WTC11 (cell line): ENCODE measurements at regions not wholly inside any gene's neighbourhood (a gene's known extent, or its start where the extent isn't known, plus 50 kb on each side); places are given as distances from the start of the nearest gene placed in this dataset.

Experiments used
- ATAC-seq: fragments of 200-7000 bp; cut with Tn5 transposase; 2 replicates; pipeline ENCODE4 v1.10.0; 2021; ENCODE audit warnings: mild to moderate bottlenecking, moderate library complexity
- CTCF ChIA-PET: fragments of 300-600 bp; sonication (Branson Sonifier 250); formaldehyde crosslinking; loops from one replicate; lab custom pipeline; 2021; ENCODE audit warnings: antibody characterized with exemption; lab: Charles Lee
- POLR2A ChIA-PET: fragments of 350-600 bp; sonication (Branson Sonifier 250); formaldehyde crosslinking; loops from one replicate; lab custom pipeline; 2021; ENCODE audit warnings: antibody characterized with exemption; lab: Charles Lee
- DNase-seq: peaks from one replicate; pipeline ENCODE4 v3.0.0; 2021; ENCODE audit warnings: low spot score
- H3K27ac Mint-ChIP-seq: 2 replicates; pipeline ENCODE4 v1.8.0; 2021; ENCODE audit warnings: mixed read lengths
- H3K27me3 Mint-ChIP-seq: 2 replicates; pipeline ENCODE4 v1.8.0; 2021; ENCODE audit warnings: low read depth, mild to moderate bottlenecking, moderate library complexity, mixed read lengths
- H3K36me3 Mint-ChIP-seq: 2 replicates; pipeline ENCODE4 v1.8.0; 2021; ENCODE audit warnings: mixed read lengths
- H3K4me1 Mint-ChIP-seq: 2 replicates; pipeline ENCODE4 v1.8.0; 2022; ENCODE audit warnings: mixed read lengths
- H3K4me3 Mint-ChIP-seq: 2 replicates; pipeline ENCODE4 v1.8.0; 2021; ENCODE audit warnings: mild to moderate bottlenecking, moderate library complexity, mixed read lengths
- H3K9me3 Mint-ChIP-seq: 2 replicates; pipeline ENCODE4 v1.8.0; 2021; ENCODE audit warnings: mixed read lengths
- AFF4 ChIP-seq: sonication (generic); formaldehyde crosslinking; IDR thresholded peaks from 2 replicates; pipeline ENCODE4 v1.8.1; 2023; ENCODE audit warnings: mild to moderate bottlenecking, missing genetic modification reagents, borderline replicate concordance
- ATF6 ChIP-seq: sonication (generic); formaldehyde crosslinking; IDR thresholded peaks from 2 replicates; pipeline ENCODE4 v1.8.1; 2023; ENCODE audit warnings: mild to moderate bottlenecking, missing genetic modification reagents
- CDX4 ChIP-seq: fragments of 250-450 bp; sonication (Bioruptor Pico); IDR thresholded peaks from 2 replicates; pipeline ENCODE4 v1.9.0; 2021; ENCODE audit warnings: moderate library complexity, mild to moderate bottlenecking, inconsistent platforms, borderline replicate concordance
- CREM ChIP-seq: sonication (generic); formaldehyde crosslinking; IDR thresholded peaks from 2 replicates; pipeline ENCODE4 v1.8.1; 2022; ENCODE audit warnings: mild to moderate bottlenecking, missing genetic modification reagents, moderate library complexity
- E2F1 ChIP-seq: sonication (generic); formaldehyde crosslinking; IDR thresholded peaks from 2 replicates; pipeline ENCODE4 v1.8.0; 2022; ENCODE audit warnings: mild to moderate bottlenecking, missing genetic modification reagents
- ELF4 ChIP-seq: sonication (generic); formaldehyde crosslinking; IDR thresholded peaks from 2 replicates; pipeline ENCODE4 v1.8.1; 2022; ENCODE audit warnings: low read depth, mild to moderate bottlenecking, moderate library complexity, missing genetic modification reagents
- ESRRA ChIP-seq: sonication (generic); formaldehyde crosslinking; IDR thresholded peaks from 2 replicates; pipeline ENCODE4 v1.8.1; 2022; ENCODE audit warnings: mild to moderate bottlenecking, missing genetic modification reagents, borderline replicate concordance
- HMGXB4 ChIP-seq: sonication (generic); formaldehyde crosslinking; IDR thresholded peaks from 2 replicates; pipeline ENCODE4 v1.8.1; 2023; ENCODE audit warnings: mild to moderate bottlenecking, moderate library complexity, missing genetic modification reagents
- IRF2 ChIP-seq: sonication (generic); formaldehyde crosslinking; IDR thresholded peaks from 2 replicates; pipeline ENCODE4 v1.8.0; 2022; ENCODE audit warnings: low read depth, missing genetic modification reagents, borderline replicate concordance
- JUN ChIP-seq: sonication (generic); formaldehyde crosslinking; IDR thresholded peaks from 2 replicates; pipeline ENCODE4 v1.8.0; 2023; ENCODE audit warnings: mild to moderate bottlenecking, missing genetic modification reagents
- MXD4 ChIP-seq: fragments of 250-450 bp; sonication (Bioruptor Pico); IDR thresholded peaks from 2 replicates; pipeline ENCODE4 v1.8.0; 2021; ENCODE audit warnings: mild to moderate bottlenecking, moderate library complexity, borderline replicate concordance
- NR1H2 ChIP-seq: sonication (generic); formaldehyde crosslinking; IDR thresholded peaks from 2 replicates; pipeline ENCODE4 v1.9.0; 2021; ENCODE audit warnings: mild to moderate bottlenecking, moderate library complexity, missing genetic modification reagents
- PREB ChIP-seq: sonication (generic); formaldehyde crosslinking; IDR thresholded peaks from 2 replicates; pipeline ENCODE4 v1.8.1; 2022; ENCODE audit warnings: mild to moderate bottlenecking, missing genetic modification reagents, moderate library complexity, borderline replicate concordance
- SP1 ChIP-seq: sonication (generic); formaldehyde crosslinking; conservative IDR thresholded peaks from 2 replicates; pipeline ENCODE4 v1.8.1; 2022; ENCODE audit warnings: missing genetic modification reagents
- ZNF423 ChIP-seq: fragments of 250-450 bp; sonication (Bioruptor Pico); IDR thresholded peaks from 2 replicates; pipeline ENCODE4 v2.1.2; 2022; ENCODE audit warnings: mild to moderate bottlenecking, moderate library complexity
- ZSCAN18 ChIP-seq: fragments of 250-450 bp; sonication (Bioruptor Pico); IDR thresholded peaks from 2 replicates; pipeline ENCODE4 v2.1.2; 2022; ENCODE audit warnings: mild to moderate bottlenecking, moderate library complexity

GRCh38 chr5:2381070-2381469 is 370.4 kb downstream of the IRX2 start (continued):
- no peak for TF ChIP-seq PREB (CRISPR knock-in tag)
- no peak for TF ChIP-seq MXD4
- no peak for TF ChIP-seq JUN

GRCh38 chr5:2378976-2379375 is 372.5 kb downstream of the IRX2 start:
- no peaks in the 10 kb centered on the region for H3K36me3 Mint-ChIP-seq
- peaks cover 7% of the 10 kb centered on the region for H3K4me1 Mint-ChIP-seq
- H3K27ac Mint-ChIP-seq, result no peak overlapping the region
- no peaks in the 10 kb centered on the region; the same call in 1 of the 2 replicates for H3K27me3 Mint-ChIP-seq
- H3K4me3 Mint-ChIP-seq, result no peak overlapping the region
- H3K9me3 Mint-ChIP-seq, result peaks cover 15% of the 10 kb centered on the region
- DNase-seq (no peak), ATAC-seq (no peak)
- ChIA-PET CTCF (no interaction called here), POLR2A (no interaction called here)
- TF ChIP-seq ESRRA (CRISPR knock-in tag), result no peak

GRCh38 chr5:2378108-2378507 is 373.4 kb downstream of the IRX2 start:
- H3K36me3 Mint-ChIP-seq, result no peaks in the 10 kb centered on the region
- POLR2A ChIA-PET, result no interaction called here
- TF ChIP-seq IRF2 (CRISPR knock-in tag) (no peak), SP1 (CRISPR knock-in tag) (no peak), ZNF423 (CRISPR knock-in tag) (no peak), ZSCAN18 (CRISPR knock-in tag) (no peak), AFF4 (no peak), HMGXB4 (no peak), E2F1 (CRISPR knock-in tag) (no peak), CREM (CRISPR knock-in tag) (no peak), CDX4 (CRISPR knock-in tag) (no peak), ELF4 (CRISPR knock-in tag) (no peak), ATF6 (no peak), NR1H2 (CRISPR knock-in tag) (no peak)
- H3K9me3 Mint-ChIP-seq, result peaks cover 21% of the 10 kb centered on the region
- CTCF ChIA-PET, result no interaction called here
- ATAC-seq, result no peak
- DNase-seq, result no peak
- no peak overlapping the region for H3K4me3 Mint-ChIP-seq
- H3K27me3 Mint-ChIP-seq, result peaks cover 3% of the 10 kb centered on the region; the same call in 1 of the 2 replicates
- no peak overlapping the region for H3K27ac Mint-ChIP-seq
- H3K4me1 Mint-ChIP-seq, result peaks cover 7% of the 10 kb centered on the region
